Right hindlimb (tissue), 1 donor: ENCODE measurements at regions not wholly inside any gene's neighbourhood (a gene's known extent, or its start where the extent isn't known, plus 50 kb on each side); places are given as distances from the start of the nearest gene placed in this dataset.
"Not testable (repeated sequence)": the region's sequence is repeated elsewhere in the genome, so short reads cannot be mapped to it uniquely, and the experiment has no call there.

Experiments used
- DNase-seq: peaks from one replicate; pipeline ENCODE4 v3.0.0-alpha.2; 2018

DNA sequence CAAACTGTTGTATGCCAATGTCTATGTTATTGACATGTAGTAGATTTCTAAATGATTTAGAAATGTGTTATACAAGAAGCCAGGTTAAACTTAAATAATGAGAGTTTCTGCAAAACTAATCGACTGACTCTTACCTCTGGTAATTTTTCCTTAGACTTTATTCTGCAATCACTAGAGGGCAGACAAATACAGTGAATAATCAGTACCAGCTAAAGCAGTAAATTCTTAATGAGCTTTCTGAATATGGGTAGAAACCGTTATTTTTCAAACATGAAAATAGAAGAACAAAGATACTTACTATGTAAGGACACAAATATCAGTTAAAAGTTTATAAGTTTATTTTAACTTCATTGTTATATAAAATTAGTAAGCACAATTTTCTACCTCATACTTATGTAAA lies 97.9 kb upstream of the RGS1 start:
- no peak for DNase-seq

DNA sequence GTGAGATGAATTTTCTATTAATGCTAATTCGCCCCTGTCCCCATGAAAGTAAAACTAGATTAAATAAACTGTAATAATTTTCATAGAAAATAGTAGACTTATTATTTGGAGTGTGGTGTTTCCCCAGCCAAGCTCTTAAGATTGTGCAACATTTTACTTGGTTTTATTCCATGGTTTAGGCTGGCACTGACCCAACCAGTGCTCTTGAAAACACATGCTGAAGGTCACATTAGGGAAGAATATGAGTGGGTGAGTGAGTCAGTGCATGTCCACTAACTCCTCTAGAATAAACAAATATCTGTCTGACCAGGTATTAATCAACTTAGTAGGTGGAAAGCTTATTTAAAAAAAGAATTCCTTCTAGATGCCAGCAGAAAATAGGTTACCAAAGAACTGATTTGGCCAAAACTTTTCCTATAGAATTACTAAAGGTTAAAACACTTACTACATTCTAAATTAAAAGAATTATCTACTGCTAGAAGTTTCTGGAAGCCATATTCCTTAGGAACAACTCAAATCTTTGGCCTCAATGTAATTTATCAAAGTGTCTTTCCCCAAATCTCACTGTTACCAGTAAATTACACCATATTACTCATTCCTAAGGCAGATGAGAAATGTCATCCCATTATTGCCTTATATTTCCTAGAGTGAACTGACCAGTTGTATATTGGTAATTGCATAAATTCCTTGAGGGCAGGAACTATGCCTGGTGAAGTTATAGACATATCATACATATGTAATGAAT lies 89.7 kb upstream of the RGS1 start:
- peak; percentile 36 for DNase-seq

DNA sequence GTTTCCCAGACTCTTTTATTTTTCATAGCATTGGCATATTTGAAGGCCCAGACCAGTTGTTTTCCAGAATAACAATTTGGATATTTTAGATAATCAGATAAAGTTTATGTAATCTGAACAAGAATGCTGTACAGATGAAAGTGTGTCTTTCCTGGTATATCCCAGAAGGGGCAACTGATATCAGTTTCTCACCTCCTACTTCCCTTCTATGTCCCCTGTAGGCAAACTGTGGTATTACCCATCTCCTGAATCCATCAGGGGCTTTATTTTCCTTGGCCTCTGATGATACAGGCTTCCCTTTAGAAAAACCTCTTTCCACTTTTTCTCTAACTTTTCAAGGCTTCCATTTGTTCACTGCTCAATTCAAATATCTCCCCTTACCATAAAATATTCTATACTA lies 87.5 kb upstream of the RGS1 start:
- DNase-seq: no peak

DNA sequence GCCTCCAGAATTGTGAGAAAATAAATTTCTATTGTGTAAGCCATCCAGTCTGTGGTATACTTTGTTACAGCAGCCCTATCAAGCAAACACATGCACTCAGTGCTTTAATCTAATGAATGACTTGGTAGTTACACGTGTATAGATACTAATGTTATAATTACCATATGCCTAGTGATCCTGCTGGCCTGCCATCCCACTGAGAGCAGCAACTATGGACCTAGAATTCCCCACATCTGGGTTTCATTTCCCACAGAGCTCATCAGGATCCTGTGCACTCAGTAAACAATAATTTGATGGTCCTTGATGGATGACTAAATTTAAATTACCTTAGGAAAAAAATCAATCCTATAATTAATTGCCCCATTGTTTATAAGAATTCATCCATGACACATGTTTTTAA lies 86.5 kb upstream of the RGS1 start:
- no peak for DNase-seq

DNA sequence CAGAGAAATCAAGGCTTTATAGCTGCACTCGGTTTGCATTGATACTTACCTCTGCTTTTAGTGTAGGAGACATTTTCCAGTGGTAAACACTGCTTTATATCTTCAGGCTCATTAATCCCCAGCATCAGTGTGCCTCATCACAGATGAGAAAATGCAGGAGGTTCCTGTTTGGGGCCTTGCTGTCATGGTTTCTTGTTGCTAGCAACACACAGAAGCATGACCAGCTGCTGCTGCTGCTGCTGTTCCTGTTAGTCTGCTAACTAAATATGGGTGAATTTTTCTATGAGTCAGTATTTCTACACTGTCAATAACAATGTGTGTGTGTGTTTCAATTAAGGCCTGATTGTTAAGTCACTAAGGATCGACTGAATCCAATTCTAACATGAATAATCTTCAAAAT lies 85.8 kb upstream of the RGS1 start:
- peak; percentile 86 for DNase-seq

DNA sequence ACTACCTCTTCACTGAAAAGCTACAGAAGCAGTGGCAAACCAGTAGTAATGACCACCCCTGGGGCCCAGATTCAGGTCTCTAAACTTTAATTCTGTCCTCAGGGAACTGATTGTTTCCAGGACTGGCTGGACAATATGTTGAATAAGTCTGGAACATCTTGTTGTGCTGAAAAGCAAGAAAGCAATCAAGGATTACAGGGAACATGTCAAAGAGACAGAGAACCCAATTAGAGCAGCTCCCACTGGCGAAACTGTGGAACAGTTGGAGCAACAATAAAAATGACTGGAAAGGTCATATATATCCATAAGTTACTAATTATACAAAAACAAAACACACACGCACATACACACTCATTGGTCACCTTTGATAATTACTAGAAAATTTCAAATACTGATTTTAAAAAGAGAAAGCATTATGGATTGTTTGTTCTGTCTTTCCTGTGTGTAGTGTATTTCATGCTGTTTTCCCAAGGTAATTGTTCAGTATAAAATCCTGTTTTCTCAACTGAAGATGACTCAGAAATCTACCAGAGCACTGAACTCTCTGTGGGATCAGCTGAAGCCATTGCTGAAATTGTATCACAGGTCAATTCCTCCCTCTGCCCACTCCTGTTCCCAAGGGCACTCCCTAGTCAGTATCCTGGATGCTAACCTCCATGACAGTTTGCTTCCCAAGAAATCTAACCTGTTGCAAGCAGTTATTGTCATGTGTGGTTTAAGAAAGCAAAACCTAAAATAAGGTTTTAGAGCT lies 83.6 kb upstream of the RGS1 start:
- no peak for DNase-seq

DNA sequence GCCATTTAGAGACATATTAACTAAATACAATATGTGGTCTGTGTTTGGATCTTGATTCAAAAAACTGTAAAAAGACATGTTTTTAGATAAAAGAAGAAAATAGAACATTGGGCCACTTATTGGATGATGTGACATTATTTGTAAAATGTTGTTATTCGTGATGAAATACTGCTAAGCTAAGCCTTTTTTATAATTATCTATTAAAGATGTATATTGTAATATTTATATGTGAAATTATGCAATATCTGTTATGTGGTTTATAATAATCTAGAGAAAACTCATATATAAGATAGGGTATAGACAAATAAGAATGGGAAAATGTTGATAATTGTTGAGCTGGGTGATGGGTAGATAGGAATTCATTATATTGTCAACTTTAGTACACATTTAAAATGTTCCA lies 82.0 kb upstream of the RGS1 start:
- DNase-seq: no peak

DNA sequence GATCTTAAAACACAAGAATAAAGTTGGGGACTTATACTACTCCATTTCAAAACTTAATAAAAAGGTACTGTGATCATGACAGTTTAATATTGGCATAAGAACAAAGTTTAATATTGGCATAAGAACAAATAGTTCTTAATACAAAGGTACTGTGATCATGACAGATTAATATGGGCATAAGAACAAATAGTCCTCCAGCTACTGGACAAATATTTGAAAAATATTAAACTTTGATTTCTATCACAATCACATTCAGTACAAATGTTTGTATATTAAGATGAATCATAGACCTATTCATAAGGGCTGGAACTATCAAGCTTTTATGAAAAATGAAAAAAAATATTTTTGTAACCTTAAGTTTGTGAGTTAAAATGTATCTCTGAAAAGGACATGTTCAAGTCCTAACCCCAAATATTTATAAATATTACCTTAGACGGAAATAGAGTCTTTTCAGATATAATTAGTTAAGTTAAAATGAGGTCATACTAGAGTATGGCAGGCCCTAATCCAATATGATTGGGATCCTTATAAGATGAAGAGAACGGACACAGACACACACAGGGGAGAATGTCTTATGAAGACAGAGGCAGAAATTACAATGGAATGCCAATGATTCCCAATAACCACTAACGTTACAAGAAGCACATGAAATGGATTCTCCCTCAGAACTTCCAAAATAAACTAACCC lies 79.1 kb upstream of the RGS1 start:
- no peak for DNase-seq

DNA sequence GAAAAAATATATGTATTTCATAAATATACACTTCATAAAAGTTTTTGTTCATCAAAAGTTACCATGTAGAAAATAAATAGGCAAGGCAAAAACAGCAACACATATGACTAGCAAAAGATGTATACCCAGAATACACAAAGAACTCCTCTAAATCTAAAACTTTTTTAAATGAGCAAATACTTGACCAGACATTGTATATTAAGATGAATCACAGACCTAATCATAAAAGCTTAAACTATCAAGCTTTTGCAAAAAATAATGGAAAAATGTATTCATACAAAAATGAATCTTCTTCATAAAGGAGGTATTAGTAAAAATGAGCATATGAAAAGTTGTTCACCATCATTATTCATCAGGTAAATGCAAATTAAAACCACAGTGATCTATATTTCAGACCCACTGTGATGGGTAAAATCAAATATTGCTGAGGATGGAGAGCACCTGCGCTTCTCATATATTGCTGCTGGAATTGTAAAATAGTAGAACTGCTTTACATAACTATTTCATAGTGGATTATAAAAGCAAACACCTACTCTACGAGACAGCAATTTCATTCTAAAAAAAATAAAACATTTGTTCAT lies 78.3 kb upstream of the RGS1 start:
- DNase-seq: no peak

DNA sequence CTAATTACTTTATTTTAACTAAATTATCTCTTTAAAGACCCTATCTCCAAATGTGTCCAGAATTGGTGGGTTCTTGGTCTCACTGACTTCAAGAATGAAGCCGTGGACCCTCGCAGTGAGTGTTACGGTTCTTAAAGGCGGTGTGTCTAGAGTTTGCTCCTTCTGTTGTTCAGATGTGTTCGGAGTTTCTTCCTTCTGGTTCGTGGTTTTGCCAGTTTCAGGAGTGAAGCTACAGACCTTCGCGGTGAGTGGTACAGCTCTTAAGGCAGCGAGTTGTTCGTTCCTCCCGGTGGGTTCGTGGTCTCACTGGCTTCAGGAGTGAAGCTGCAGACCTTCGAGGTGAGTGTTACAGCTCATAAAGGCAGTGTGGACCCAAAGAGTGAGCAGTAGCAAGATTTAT lies 77.5 kb upstream of the RGS1 start:
- not testable (repeated sequence) for DNase-seq

DNA sequence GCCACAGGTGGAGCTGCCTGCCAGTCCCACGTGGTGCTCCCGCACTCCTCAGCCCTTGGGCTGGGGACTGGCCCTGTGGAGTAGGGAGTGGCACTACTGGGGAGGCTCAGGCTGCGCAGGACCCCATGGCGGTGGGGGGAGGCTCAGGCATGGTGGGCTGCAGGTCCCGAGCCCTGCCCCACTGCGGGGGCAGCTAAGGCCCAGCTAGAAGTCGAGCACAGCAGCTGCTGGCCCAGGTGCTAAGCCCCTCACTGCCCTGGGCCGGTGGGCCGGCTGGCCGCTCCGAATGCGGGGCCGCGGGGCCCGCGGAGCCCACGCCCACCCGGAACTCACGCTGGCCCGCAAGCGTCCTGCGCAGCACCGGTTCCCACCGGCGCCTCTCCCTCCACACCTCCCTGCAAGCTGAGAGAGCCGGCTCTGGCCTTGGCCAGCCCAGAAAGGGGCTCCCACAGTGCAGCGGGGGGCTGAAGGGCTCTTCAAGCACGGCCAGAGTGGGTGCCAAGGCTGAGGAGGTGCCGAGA lies 76.5 kb upstream of the RGS1 start:
- DNase-seq: not testable (repeated sequence)

DNA sequence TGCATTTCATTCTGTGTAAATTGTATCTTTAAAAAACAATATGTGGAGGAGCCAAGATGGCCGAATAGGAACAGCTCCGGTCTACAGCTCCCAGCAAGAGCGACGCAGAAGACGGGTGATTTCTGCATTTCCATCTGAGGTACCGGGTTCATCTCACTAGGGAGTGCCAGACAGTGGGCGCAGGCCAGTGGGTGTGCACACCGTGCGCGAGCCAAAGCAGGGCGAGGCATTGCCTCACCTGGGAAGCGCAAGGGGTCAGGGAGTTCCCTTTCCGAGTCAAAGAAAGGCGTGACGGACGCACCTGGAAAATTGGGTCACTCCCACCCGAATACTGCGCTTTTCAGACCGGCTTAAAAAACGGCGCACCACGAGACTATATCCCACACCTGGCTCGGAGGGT lies 75.0 kb upstream of the RGS1 start:
- not testable (repeated sequence) for DNase-seq

DNA sequence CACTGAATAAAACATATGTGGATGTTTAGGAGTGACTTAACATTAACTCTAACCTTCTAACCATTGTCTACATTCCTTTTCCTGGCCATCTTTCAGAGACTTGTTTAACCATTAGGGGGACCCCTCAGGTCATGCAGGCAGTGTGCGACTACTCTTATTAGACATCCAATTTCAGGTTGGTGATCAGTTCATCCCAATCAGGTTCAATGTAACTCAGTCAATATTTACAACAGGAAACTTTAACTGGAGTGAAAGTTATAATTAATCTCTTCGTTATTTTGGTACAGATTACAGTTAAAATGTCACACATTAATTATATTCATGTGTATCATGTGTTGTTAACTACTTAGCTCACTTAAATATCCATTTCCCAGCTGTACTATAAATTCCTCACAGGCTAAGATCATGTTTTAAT lies 68.8 kb upstream of the RGS1 start:
- no peak for DNase-seq

DNA sequence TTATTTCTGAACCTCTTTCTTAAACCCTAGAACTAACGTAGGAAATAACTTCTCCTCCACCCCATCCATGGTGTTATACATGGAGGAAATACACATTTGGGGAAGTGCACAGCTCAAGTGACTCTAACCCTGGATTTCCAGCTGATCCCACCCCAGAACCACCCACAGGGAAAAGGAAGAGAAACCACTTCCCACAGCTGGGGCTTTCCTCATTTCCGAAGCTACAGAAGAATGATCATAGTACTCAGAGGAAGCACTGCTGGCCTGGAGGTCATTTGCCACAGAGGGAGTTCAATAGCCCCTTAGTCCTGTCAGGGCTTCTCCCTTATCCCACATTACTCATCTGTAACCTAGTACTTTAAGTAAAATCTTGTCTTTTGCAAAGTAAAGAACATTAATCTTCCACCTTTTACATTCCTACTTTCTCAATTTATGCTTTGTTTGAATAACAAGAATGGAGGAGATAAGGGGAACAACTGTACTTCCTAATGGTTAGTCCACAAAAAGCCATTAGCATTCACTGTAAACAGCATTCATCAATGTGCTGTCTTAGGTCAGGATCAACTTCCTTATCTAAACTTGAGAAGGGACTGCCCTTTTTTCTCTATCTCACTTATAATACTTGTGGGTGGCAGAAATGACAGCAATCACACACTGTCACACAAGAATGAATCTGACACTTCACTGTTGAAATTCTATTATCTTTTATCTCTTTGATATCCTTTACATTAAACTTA lies 63.0 kb upstream of the RGS1 start:
- no peak for DNase-seq

DNA sequence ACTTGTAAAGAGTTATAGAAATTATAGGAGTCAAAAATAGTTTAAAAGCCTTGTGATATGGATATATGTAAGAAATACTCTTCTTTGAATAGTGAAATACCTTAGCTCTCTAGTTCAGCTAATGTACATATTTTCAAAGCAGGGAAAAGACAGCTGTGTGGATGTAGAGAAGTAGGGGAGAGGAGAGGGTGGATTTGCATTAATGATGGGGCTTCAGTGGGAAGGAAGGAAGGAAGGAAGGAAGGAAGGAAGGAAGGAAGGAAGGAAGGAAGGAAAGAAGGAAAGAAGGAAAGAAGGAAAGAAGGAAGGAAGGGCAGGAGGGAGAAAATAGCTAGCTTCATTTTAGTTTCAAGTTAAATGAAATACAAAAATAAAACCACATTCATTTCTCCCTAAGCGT lies 62.4 kb upstream of the RGS1 start:
- DNase-seq: no peak

DNA sequence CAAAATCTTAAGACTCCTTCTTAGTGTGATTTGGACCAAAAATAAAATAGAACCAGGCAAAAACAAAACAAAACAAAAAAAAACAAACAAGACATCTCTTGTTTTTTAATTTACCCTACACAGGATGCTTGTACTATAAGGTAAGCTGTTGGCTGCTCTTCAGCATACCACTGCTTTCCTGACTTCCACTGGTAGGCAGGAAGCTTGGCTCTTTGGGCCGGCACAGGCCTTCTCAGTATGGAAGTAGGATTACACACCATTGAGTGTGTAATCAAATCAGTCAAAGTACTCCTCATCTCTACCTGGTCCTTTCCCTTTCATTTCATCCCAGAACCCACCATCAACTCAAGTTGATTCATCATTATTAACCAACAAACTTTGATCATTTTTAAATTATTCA lies 61.9 kb upstream of the RGS1 start:
- no peak for DNase-seq

DNA sequence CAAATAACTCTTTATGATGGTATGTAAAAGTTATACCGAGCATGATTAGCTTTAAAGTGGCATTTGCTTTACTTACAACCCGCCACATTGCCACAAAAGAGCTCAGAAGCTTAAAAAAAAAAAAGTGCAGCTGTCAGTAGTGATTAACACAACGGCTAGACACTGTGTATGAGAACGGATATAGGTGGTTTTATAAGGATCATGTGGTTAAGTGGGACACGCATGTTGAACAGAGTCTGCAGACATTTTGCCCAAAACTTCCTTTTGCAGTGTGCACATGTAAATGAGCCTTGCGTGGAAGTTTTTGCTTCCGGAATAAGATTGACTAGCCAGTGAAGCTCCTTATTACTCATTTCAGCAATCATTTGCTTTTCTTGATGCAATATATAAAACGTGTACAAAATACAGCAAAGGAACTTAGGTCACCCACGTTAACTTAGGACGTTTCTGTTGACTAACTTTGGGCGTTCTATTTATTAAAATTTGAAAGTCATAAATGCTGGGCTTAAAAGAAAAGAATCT lies 58.7 kb upstream of the RGS1 start:
- DNase-seq: no peak

DNA sequence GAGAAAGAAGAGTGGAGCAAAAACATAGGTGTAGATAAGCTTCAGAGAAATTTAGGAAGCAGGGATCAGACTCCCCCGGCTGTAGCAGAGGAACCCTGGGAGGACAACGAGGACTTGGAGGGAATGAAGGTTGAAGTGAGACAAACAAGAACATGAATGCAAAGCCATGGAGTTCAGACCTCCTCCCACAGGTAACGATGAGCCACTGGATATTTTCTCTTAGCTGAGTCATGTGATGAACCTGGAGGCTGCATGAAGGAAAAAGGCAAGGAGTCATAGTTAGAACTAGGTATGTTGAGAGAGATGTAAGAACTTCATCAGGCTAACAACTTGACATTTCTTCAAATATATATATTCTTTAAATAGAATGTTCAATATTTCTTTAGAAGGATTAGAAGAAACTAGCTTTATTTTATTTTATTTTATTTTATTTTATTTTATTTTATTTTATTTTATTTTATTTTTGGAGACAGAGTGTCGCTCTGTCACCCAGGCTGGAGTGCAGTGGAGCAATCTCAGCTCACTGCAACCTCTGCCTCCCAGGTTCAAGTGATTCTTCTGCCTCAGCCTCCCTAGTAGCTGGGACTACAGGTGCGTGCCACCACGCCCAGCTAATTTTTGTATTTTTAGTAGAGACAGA lies 57.7 kb upstream of the RGS1 start:
- not testable (repeated sequence) for DNase-seq

DNA sequence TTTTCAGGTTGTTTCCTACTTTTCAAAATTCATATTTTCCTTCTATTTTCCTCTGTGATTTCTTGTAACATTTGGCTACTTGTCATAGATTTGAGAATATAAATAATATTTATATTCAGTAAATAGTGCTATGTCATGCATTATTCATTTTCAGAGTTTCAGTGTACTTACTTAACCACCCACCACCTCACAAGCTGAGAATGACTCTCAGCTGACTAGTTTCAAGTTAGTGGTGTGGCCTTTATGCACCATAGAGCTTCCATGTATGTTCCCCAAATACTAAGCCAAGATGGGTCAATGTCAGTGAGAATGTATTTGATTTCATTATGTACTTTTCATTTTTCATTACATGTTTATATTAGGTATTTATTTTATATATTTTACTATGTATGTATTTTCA lies 56.9 kb upstream of the RGS1 start:
- DNase-seq: no peak

DNA sequence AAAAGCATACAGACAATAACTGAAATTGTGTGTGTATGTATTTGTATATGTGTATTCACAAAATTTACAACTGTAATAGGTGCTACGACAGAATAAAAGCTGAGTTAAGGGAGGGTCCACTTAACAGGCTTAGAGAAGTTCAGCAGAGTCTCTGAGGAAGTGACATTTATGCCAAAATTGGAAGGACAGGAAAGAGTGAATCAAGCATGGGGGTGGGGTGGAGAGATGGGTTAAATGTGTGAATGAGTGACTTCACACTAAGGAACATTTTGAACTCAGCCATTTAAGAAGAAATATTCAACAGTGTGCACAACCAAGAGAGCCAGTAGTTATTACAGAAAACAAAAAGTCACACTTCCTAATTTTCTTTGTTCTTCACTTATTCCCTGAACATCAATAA lies 53.8 kb upstream of the RGS1 start:
- no peak for DNase-seq

DNA sequence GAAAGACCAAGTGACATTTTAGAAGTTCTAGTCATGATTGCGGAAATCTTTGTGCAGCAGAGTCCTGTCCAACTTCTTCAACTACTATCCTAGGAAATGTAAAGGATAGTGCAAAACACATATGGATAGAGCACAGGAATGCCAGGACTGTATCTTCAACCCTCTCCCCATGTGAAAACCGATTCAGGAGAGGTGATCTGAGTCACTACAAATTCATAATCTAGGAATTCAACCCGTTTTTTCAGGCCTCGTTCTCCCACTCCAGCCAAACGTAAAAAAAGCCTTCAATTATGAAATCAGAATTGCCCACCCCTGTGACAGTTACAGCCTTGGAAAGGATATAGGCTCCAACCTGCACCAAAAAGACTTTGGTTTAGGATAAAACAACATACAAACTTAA lies 52.9 kb upstream of the RGS1 start:
- DNase-seq: no peak

DNA sequence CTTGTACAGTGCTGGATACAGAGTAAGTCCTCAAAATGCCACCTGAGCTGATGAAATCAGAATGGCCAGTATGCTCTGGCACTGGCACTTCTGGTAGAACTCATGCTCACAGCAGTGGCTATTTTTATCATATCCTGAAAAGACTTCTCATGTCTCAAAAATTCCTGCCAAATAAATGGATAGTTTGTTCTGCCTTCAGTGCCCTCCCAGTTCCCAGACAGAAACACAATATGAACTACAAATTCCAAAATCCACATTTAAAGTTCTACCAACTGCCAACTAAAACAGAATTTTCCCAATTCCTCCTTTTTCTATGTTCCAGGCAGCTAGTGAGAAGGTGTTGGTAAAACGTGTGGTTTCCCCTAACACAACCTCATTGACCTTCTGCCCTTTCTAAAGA lies 51.4 kb upstream of the RGS1 start:
- no peak for DNase-seq
